HG03558 (cell line): ENCODE measurements at regions not wholly inside any gene's neighbourhood (a gene's known extent, or its start where the extent isn't known, plus 50 kb on each side); places are given as distances from the start of the nearest gene placed in this dataset.

Experiments
- ATAC-seq: cut with Tn5 transposase; IDR thresholded peaks from one replicate; pipeline ENCODE4 v1.9.1; 2021; ENCODE audit warnings: moderate number of reproducible peaks; ENCODE audit not compliant: unreplicated experiment; ENCODE audit errors: extremely low read depth

GRCh38 chr10:85168243-85168642 lies 839.9 kb downstream of the CCSER2 start:
- ATAC-seq: no peak

- ATAC-seq: no peak
Measured at GRCh38 chr10:85170026-85170425, 841.6 kb downstream of the CCSER2 start.

- ATAC-seq: no peak
Measured at GRCh38 chr10:85175635-85176034, 847.2 kb downstream of the CCSER2 start.

GRCh38 chr10:85177767-85178166 lies 849.4 kb downstream of the CCSER2 start:
- ATAC-seq: no peak

GRCh38 chr10:85187047-85187446 lies 858.7 kb downstream of the CCSER2 start:
- ATAC-seq: no peak

- ATAC-seq: no peak
Measured at GRCh38 chr10:85188770-85189484, 860.5 kb downstream of the CCSER2 start.

GRCh38 chr10:85193796-85194195 lies 865.4 kb downstream of the CCSER2 start:
- ATAC-seq: no peak

- ATAC-seq: no peak
Measured at GRCh38 chr10:85194706-85195105, 866.3 kb downstream of the CCSER2 start.

GRCh38 chr10:85195596-85195995 lies 867.2 kb downstream of the CCSER2 start:
- ATAC-seq: no peak

- no peak for ATAC-seq
Measured at GRCh38 chr10:85204814-85205213, 876.4 kb downstream of the CCSER2 start.

GRCh38 chr10:85212526-85212925 lies 884.1 kb downstream of the CCSER2 start:
- ATAC-seq: no peak

- no peak for ATAC-seq
Measured at GRCh38 chr10:85213493-85213892, 885.1 kb downstream of the CCSER2 start.

- no peak for ATAC-seq
Measured at GRCh38 chr10:85222300-85222699, 893.9 kb downstream of the CCSER2 start.

GRCh38 chr10:85224366-85224940 lies 896.1 kb downstream of the CCSER2 start:
- no peak for ATAC-seq

GRCh38 chr10:85225311-85225710 lies 896.9 kb downstream of the CCSER2 start:
- ATAC-seq: no peak

- no peak for ATAC-seq
Measured at GRCh38 chr10:85226596-85226995, 898.2 kb downstream of the CCSER2 start.

GRCh38 chr10:85228726-85229125 lies 900.3 kb downstream of the CCSER2 start:
- no peak for ATAC-seq

GRCh38 chr10:85231534-85232270 lies 903.3 kb downstream of the CCSER2 start:
- ATAC-seq: no peak

GRCh38 chr10:85235258-85235657 lies 906.9 kb downstream of the CCSER2 start:
- ATAC-seq: no peak

- no peak for ATAC-seq
Measured at GRCh38 chr10:85238676-85239075, 910.3 kb downstream of the CCSER2 start.

GRCh38 chr10:85250304-85250703 lies 921.9 kb downstream of the CCSER2 start:
- ATAC-seq: no peak
